HCT116 (cell line): ENCODE measurements at regions not wholly inside any gene's neighbourhood (a gene's known extent, or its start where the extent isn't known, plus 50 kb on each side); places are given as distances from the start of the nearest gene placed in this dataset.

Source experiments
- ATAC-seq: fragments of 200-7000 bp; cut with Tn5 transposase; 2 replicates; pipeline ENCODE4 v1.9.1; 2020; ENCODE audit warnings: mild to moderate bottlenecking, moderate library complexity
- BruUV-seq: library from RNA; stranded (reverse); fragments of 400-500 nt; replicated peaks from 2 replicates; lab custom pipeline; 2021; lab: Mats Ljungman, UMichigan
- CTCF ChIA-PET: fragments of 300-600 bp; sonication (Branson Sonifier 250); formaldehyde crosslinking; loops from one replicate; lab custom pipeline; 2021; ENCODE audit warnings: antibody characterized with exemption; lab: Charles Lee
- POLR2A ChIA-PET: fragments of 300-600, 350-600 bp; sonication (Branson Sonifier 250); formaldehyde crosslinking; loops from one replicate; lab custom pipeline; 2021; ENCODE audit warnings: antibody characterized with exemption; lab: Charles Lee
- RAD21 ChIA-PET, 2 experiments: fragments of 300-600 bp; sonication (Branson Sonifier 250); formaldehyde crosslinking; loops; one replicate each; lab custom pipeline; 2023; ENCODE audit warnings: low total read pairs in 2 of 2; ENCODE audit not compliant: uncharacterized antibody in 2 of 2, unreplicated experiment in 2 of 2, low non-redundant PET in 1 of 2; lab: Charles Lee
- DNase-seq: peaks from one replicate; pipeline ENCODE4 v3.0.0-alpha.2; 2010; ENCODE audit warnings: low read depth, low spot score
- H2AFZ ChIP-seq: fragments of 200-600 bp; shearing (Covaris generic), sonication (generic); 2 replicates; pipeline ENCODE4 v1.6.1; 2017; ENCODE audit warnings: low read depth, mixed run types, mixed read lengths, antibody characterized with exemption, low read length; ENCODE audit not compliant: poor library complexity, severe bottlenecking
- H3K27ac ChIP-seq: 2 replicates; pipeline ENCODE4 v1.5.1; 2012; ENCODE audit warnings: low read depth, low read length
- H3K27me3 ChIP-seq: fragments of 200-600 bp; sonication (generic); 2 replicates; pipeline ENCODE4 v1.6.1; 2016; ENCODE audit warnings: mixed run types, low read length, mixed read lengths; ENCODE audit not compliant: insufficient read depth
- H3K36me3 ChIP-seq, 2 experiments: fragments of 200-500 bp in 1 of 2; fragments of 200-600 bp in 1 of 2; sonication (Bioruptor generic) in 1 of 2; sonication (generic) in 1 of 2; 2 replicates each; pipeline versions ENCODE4 v1.5.1 to v1.6.1; 2014 to 2016; ENCODE audit warnings: low read length in 2 of 2, inconsistent platforms in 1 of 2, mixed read lengths in 1 of 2, mixed run types in 1 of 2; ENCODE audit not compliant: insufficient read depth in 2 of 2, control insufficient read depth in 1 of 2
- H3K4me1 ChIP-seq, 2 experiments: fragments of 200-600 bp in 1 of 2; sonication (generic) in 1 of 2; 2 replicates each; pipeline versions ENCODE4 v1.5.1 to v1.6.1; 2012 to 2017; ENCODE audit warnings: low read length in 2 of 2, inconsistent platforms in 1 of 2, mild to moderate bottlenecking in 1 of 2, mixed read lengths in 1 of 2, mixed run types in 1 of 2, moderate library complexity in 1 of 2; ENCODE audit not compliant: insufficient read depth in 2 of 2, control insufficient read depth in 1 of 2
- H3K4me2 ChIP-seq: fragments of 200-600 bp; sonication (generic); 2 replicates; pipeline ENCODE4 v1.6.1; 2017; ENCODE audit warnings: mixed run types, low read length, mixed read lengths
- H3K4me3 ChIP-seq, 2 experiments: fragments of 200-600 bp in 1 of 2; sonication (generic) in 1 of 2; replicated peaks in 1 of 2; 2 replicates each; pipeline ENCODE4 v1.5.1; 2011 to 2016; ENCODE audit warnings: low read length in 2 of 2, control low read depth in 1 of 2, low read depth in 1 of 2, mild to moderate bottlenecking in 1 of 2, mixed read lengths in 1 of 2, mixed run types in 1 of 2
- H3K79me2 ChIP-seq: fragments of 200-600 bp; sonication (generic); 2 replicates; pipeline ENCODE4 v1.6.1; 2017; ENCODE audit warnings: mild to moderate bottlenecking, mixed run types, low read length, moderate library complexity, mixed read lengths; ENCODE audit not compliant: insufficient read depth
- H3K9ac ChIP-seq: fragments of 200-600 bp; sonication (generic); 2 replicates; pipeline ENCODE4 v1.6.1; 2016; ENCODE audit warnings: low read length, mixed read lengths
- H3K9me2 ChIP-seq: fragments of 200-600 bp; sonication (generic), shearing (Covaris generic); 2 replicates; pipeline ENCODE4 v1.6.1; 2017; ENCODE audit warnings: mixed run types, mild to moderate bottlenecking, moderate library complexity; ENCODE audit not compliant: insufficient read depth
- H3K9me3 ChIP-seq, 2 experiments: fragments of 200-500 bp in 1 of 2; fragments of 200-600 bp in 1 of 2; sonication (Bioruptor generic) in 1 of 2; sonication (generic) in 1 of 2; 2 replicates each; pipeline ENCODE4 v1.6.1; 2014 to 2017; ENCODE audit warnings: low read length in 2 of 2, mixed read lengths in 2 of 2, inconsistent platforms in 1 of 2, low read depth in 1 of 2, mild to moderate bottlenecking in 1 of 2, mixed run types in 1 of 2, moderate library complexity in 1 of 2; ENCODE audit not compliant: control insufficient read depth in 1 of 2, insufficient read depth in 1 of 2
- H4K20me1 ChIP-seq: fragments of 200-600 bp; sonication (generic), shearing (Covaris generic); 2 replicates; pipeline ENCODE4 v1.6.1; 2017; ENCODE audit warnings: mixed run types, mild to moderate bottlenecking, moderate library complexity; ENCODE audit not compliant: insufficient read depth
- ATF3 ChIP-seq: IDR thresholded peaks from 2 replicates; pipeline ENCODE4 v1.6.1; 2012
- ELF1 ChIP-seq: IDR thresholded peaks from 2 replicates; pipeline ENCODE4 v1.6.1; 2012; ENCODE audit warnings: low read depth, borderline replicate concordance
- SP1 ChIP-seq: IDR thresholded peaks from 2 replicates; pipeline ENCODE4 v1.6.1; 2012; ENCODE audit warnings: low read depth
- ZNF274 ChIP-seq: fragments of 200-500 bp; sonication (Bioruptor generic); IDR thresholded peaks from 2 replicates; pipeline ENCODE4 v1.6.1; 2014; ENCODE audit warnings: mild to moderate bottlenecking, low read depth, low read length, inconsistent platforms
- intact Hi-C: fragments of 100-400 bp; cut with micrococcal nuclease; formaldehyde crosslinking; loops from 2 replicates; pipeline ENCODE4 v1.10.0; 2022
- TF ChIP-seq, protein P1 (sequence below): IDR thresholded peaks from 2 replicates; pipeline ENCODE4 v1.6.1; 2011; ENCODE audit warnings: mild to moderate bottlenecking, low read length, moderate library complexity; ENCODE audit not compliant: insufficient replicate concordance; ENCODE audit errors: extremely low read depth
- TF ChIP-seq, protein P2 (sequence below): IDR thresholded peaks from 2 replicates; pipeline ENCODE4 v1.6.1; 2012; ENCODE audit warnings: low read depth

- POLR2A ChIA-PET = no interaction called here
- Histone ChIP-seq H3K36me3 (no peaks in the 10 kb centered on the region), H3K79me2 (no peaks in the 10 kb centered on the region), H3K27me3 (0 out of 2 replicates have a peak, but pooled peaks cover 3% of the 10 kb centered on the region), H2AFZ (no peak overlapping the region), H3K27ac (no peak overlapping the region), H3K4me1 (peaks cover 4 to 16% of the 10 kb centered on the region in 2 experiments; a peak in 2 of 4 replicates), H3K9ac (no peak overlapping the region), H3K4me2 (no peak overlapping the region), H3K4me3 (no peak overlapping the region), H3K9me3 (no peaks in the 10 kb centered on the region), H3K9me2 (no peaks in the 10 kb centered on the region), H4K20me1 (no peaks in the 10 kb centered on the region)
- DNase-seq = no peak
- CTCF ChIA-PET = no interaction called here
- no peak for ATAC-seq
- RAD21 ChIA-PET = no interaction called here
- intact Hi-C loops = no loop called here
- no TSS peak for BruUV-seq
- no peak for TF ChIP-seq SP1
Measured at GRCh38 chr5:175354964-175355363, 89.0 kb downstream of the DRD1 start.

DNA sequence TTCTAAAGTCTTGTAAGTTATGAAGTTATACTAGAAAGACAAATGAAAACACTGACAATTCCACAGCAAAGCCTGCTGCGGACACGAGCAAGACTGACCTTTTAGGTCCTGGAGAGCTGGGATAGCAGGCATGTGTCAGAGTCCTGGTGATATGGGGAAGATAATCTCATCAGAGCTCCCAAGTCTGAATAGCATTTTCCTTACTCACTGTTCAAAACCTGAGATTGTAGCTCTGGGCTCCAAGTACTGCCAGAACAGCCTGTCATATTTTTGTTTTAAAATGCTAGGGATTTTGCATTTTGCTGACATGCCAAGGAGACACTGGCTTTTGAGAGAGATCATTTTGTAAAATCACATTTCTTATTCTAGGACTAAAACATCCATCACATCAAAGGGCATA, 90.1 kb downstream of the DRD1 start:
- ChIA-PET POLR2A (no interaction called here), RAD21 (interaction anchor here in 1 of 2 experiments (0.7 kb wide), 1 partner anchor 12 kb away, joined by 4 read pairs; no protein-coding TSS in a partner anchor)
- Histone ChIP-seq H2AFZ (no peak overlapping the region), H4K20me1 (no peaks in the 10 kb centered on the region), H3K9me3 (no peaks in the 10 kb centered on the region), H3K9ac (no peak overlapping the region), H3K4me2 (no peak overlapping the region)
- TF ChIP-seq ELF1 (no peak), ATF3 (no peak), ZNF274 (no peak), SP1 (no peak)
- TF ChIP-seq, protein P1, sequence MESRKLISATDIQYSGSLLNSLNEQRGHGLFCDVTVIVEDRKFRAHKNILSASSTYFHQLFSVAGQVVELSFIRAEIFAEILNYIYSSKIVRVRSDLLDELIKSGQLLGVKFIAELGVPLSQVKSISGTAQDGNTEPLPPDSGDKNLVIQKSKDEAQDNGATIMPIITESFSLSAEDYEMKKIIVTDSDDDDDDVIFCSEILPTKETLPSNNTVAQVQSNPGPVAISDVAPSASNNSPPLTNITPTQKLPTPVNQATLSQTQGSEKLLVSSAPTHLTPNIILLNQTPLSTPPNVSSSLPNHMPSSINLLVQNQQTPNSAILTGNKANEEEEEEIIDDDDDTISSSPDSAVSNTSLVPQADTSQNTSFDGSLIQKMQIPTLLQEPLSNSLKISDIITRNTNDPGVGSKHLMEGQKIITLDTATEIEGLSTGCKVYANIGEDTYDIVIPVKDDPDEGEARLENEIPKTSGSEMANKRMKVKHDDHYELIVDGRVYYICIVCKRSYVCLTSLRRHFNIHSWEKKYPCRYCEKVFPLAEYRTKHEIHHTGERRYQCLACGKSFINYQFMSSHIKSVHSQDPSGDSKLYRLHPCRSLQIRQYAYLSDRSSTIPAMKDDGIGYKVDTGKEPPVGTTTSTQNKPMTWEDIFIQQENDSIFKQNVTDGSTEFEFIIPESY = no peak
- TF ChIP-seq, protein P2, sequence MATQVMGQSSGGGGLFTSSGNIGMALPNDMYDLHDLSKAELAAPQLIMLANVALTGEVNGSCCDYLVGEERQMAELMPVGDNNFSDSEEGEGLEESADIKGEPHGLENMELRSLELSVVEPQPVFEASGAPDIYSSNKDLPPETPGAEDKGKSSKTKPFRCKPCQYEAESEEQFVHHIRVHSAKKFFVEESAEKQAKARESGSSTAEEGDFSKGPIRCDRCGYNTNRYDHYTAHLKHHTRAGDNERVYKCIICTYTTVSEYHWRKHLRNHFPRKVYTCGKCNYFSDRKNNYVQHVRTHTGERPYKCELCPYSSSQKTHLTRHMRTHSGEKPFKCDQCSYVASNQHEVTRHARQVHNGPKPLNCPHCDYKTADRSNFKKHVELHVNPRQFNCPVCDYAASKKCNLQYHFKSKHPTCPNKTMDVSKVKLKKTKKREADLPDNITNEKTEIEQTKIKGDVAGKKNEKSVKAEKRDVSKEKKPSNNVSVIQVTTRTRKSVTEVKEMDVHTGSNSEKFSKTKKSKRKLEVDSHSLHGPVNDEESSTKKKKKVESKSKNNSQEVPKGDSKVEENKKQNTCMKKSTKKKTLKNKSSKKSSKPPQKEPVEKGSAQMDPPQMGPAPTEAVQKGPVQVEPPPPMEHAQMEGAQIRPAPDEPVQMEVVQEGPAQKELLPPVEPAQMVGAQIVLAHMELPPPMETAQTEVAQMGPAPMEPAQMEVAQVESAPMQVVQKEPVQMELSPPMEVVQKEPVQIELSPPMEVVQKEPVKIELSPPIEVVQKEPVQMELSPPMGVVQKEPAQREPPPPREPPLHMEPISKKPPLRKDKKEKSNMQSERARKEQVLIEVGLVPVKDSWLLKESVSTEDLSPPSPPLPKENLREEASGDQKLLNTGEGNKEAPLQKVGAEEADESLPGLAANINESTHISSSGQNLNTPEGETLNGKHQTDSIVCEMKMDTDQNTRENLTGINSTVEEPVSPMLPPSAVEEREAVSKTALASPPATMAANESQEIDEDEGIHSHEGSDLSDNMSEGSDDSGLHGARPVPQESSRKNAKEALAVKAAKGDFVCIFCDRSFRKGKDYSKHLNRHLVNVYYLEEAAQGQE = no peak
- TF ChIP-seq, all 23 proteins: peak for 0
- H3K4me3 ChIP-seq = no peak overlapping the region
- no peaks in the 10 kb centered on the region for H3K9me2 ChIP-seq
- H3K79me2 ChIP-seq = no peaks in the 10 kb centered on the region
- BruUV-seq = no TSS peak
- DNase-seq (no peak), ATAC-seq (no peak)
- CTCF ChIA-PET = no interaction called here
- intact Hi-C loops = no loop called here
- 0 out of 2 replicates have a peak, but pooled peaks cover 3% of the 10 kb centered on the region for H3K27me3 ChIP-seq
- no peaks in the 10 kb centered on the region for H3K36me3 ChIP-seq
- H3K27ac ChIP-seq = no peak overlapping the region
- H3K4me1 ChIP-seq = peaks cover 4 to 19% of the 10 kb centered on the region in 2 experiments; a peak in 2 of 4 replicates
